H9 (cell line): ENCODE measurements at regions not wholly inside any gene's neighbourhood (a gene's known extent, or its start where the extent isn't known, plus 50 kb on each side); places are given as distances from the start of the nearest gene placed in this dataset.

Experiments
- DNase-seq: peaks from one replicate; pipeline ENCODE4 v3.0.0-alpha.2; 2017
- H2AFZ ChIP-seq: one replicate; pipeline ENCODE4 v1.6.1; 2013; ENCODE audit warnings: mild to moderate bottlenecking, low read length, control low read depth, moderate library complexity
- H2AK5ac ChIP-seq: 2 replicates; pipeline ENCODE4 v1.6.1; 2013; ENCODE audit warnings: low read length, control low read depth, mixed read lengths; ENCODE audit not compliant: insufficient read length
- H2BK120ac ChIP-seq: one replicate; pipeline ENCODE4 v1.6.1; 2013; ENCODE audit warnings: low read depth, mild to moderate bottlenecking, low read length, control low read depth, inconsistent platforms; ENCODE audit not compliant: poor library complexity, severe bottlenecking
- H2BK12ac ChIP-seq: 2 replicates; pipeline ENCODE4 v1.6.1; 2013; ENCODE audit warnings: low read length, control low read depth, mixed read lengths, low read depth; ENCODE audit not compliant: insufficient read length
- H2BK15ac ChIP-seq: 2 replicates; pipeline ENCODE4 v1.6.1; 2013; ENCODE audit warnings: low read depth, low read length, control low read depth
- H2BK20ac ChIP-seq: one replicate; pipeline ENCODE4 v1.6.1; 2013; ENCODE audit warnings: low read depth, mild to moderate bottlenecking, low read length, control low read depth, inconsistent platforms; ENCODE audit not compliant: poor library complexity, severe bottlenecking
- H2BK5ac ChIP-seq: 2 replicates; pipeline ENCODE4 v1.6.1; 2013; ENCODE audit warnings: low read length, control low read depth, mixed read lengths; ENCODE audit not compliant: insufficient read length
- H3K14ac ChIP-seq: 2 replicates; pipeline ENCODE4 v1.6.1; 2013; ENCODE audit warnings: low read length, control low read depth; ENCODE audit not compliant: insufficient read depth
- H3K18ac ChIP-seq: 2 replicates; pipeline ENCODE4 v1.6.1; 2013; ENCODE audit warnings: low read depth, mild to moderate bottlenecking, mixed read lengths, low read length, control low read depth; ENCODE audit not compliant: insufficient read length
- H3K23ac ChIP-seq: 2 replicates; pipeline ENCODE4 v1.6.1; 2013; ENCODE audit warnings: low read length, control low read depth, mixed read lengths, low read depth; ENCODE audit not compliant: insufficient read length
- H3K23me2 ChIP-seq: 2 replicates; pipeline ENCODE4 v1.6.1; 2013; ENCODE audit warnings: low read depth, mild to moderate bottlenecking, mixed read lengths, low read length, control low read depth; ENCODE audit not compliant: insufficient read length, poor library complexity, severe bottlenecking
- H3K27ac ChIP-seq: 2 replicates; pipeline ENCODE4 v1.5.1; 2013; ENCODE audit warnings: low read length, control low read depth, mixed read lengths, low read depth; ENCODE audit not compliant: insufficient read length
- H3K27me3 ChIP-seq: 2 replicates; pipeline ENCODE4 v1.6.1; 2013; ENCODE audit warnings: low read length, control low read depth, inconsistent platforms; ENCODE audit not compliant: insufficient read depth
- H3K4ac ChIP-seq: 2 replicates; pipeline ENCODE4 v1.6.1; 2013; ENCODE audit warnings: low read depth, mild to moderate bottlenecking, control low read depth, inconsistent platforms, low read length, moderate library complexity
- H3K4me1 ChIP-seq: 2 replicates; pipeline ENCODE4 v1.6.1; 2013; ENCODE audit warnings: low read length, control low read depth, inconsistent platforms; ENCODE audit not compliant: insufficient read depth
- H3K4me2 ChIP-seq: 2 replicates; pipeline ENCODE4 v1.6.1; 2013; ENCODE audit warnings: low read length, control low read depth, mixed read lengths; ENCODE audit not compliant: insufficient read length, insufficient read depth
- H3K56ac ChIP-seq: 2 replicates; pipeline ENCODE4 v1.6.1; 2013; ENCODE audit warnings: low read depth, mild to moderate bottlenecking, mixed read lengths, low read length, control low read depth; ENCODE audit not compliant: insufficient read length
- H3K79me1 ChIP-seq: 2 replicates; pipeline ENCODE4 v1.6.1; 2013; ENCODE audit warnings: low read depth, mild to moderate bottlenecking, moderate library complexity, low read length, control low read depth, inconsistent platforms; ENCODE audit not compliant: insufficient read depth, poor library complexity, severe bottlenecking
- H3K79me2 ChIP-seq: 2 replicates; pipeline ENCODE4 v1.6.1; 2013; ENCODE audit warnings: low read length, control low read depth, inconsistent platforms; ENCODE audit not compliant: insufficient read depth
- H3K9ac ChIP-seq: 2 replicates; pipeline ENCODE4 v1.6.1; 2013; ENCODE audit warnings: low read length, control low read depth, mixed read lengths; ENCODE audit not compliant: insufficient read length; ENCODE audit errors: extremely low read depth
- H3K9me3 ChIP-seq: one replicate; pipeline ENCODE4 v1.6.1; 2013; ENCODE audit warnings: low read depth, low read length, inconsistent platforms; ENCODE audit not compliant: control insufficient read depth
- H3T11ph ChIP-seq: one replicate; pipeline ENCODE4 v1.6.1; 2013; ENCODE audit warnings: mild to moderate bottlenecking, low read length, control low read depth, inconsistent platforms
- H4K20me1 ChIP-seq: one replicate; pipeline ENCODE4 v1.6.1; 2013; ENCODE audit not compliant: control insufficient read depth, insufficient read length, insufficient read depth
- H4K5ac ChIP-seq: 2 replicates; pipeline ENCODE4 v1.6.1; 2013; ENCODE audit warnings: low read depth, mild to moderate bottlenecking, mixed read lengths, low read length, control low read depth; ENCODE audit not compliant: insufficient read length
- H4K8ac ChIP-seq: replicated peaks from 2 replicates; pipeline ENCODE4 v1.6.1; 2013; ENCODE audit warnings: low read length, control low read depth, mixed read lengths, low read depth; ENCODE audit not compliant: insufficient read length
- H4K91ac ChIP-seq: 2 replicates; pipeline ENCODE4 v1.6.1; 2013; ENCODE audit warnings: low read depth, mild to moderate bottlenecking, moderate library complexity, mixed read lengths, low read length, control low read depth; ENCODE audit not compliant: insufficient read length
- H3K27ac Mint-ChIP-seq, 3 experiments: 2 replicates in 2 of 3; 3 replicates in 1 of 3; pipeline ENCODE4 v1.8.0; 2020 to 2021; ENCODE audit warnings: mixed read lengths in 3 of 3, mild to moderate bottlenecking in 1 of 3, moderate library complexity in 1 of 3
- H3K27me3 Mint-ChIP-seq: 2 replicates; pipeline ENCODE4 v1.8.0; 2021; ENCODE audit warnings: low read depth, mild to moderate bottlenecking, moderate library complexity, mixed read lengths
- H3K36me3 Mint-ChIP-seq, 3 experiments: 2 replicates in 2 of 3; 3 replicates in 1 of 3; pipeline ENCODE4 v1.8.0; 2020 to 2021; ENCODE audit warnings: low read depth in 3 of 3, mixed read lengths in 3 of 3; ENCODE audit not compliant: insufficient read depth in 1 of 3
- H3K4me1 Mint-ChIP-seq, 2 experiments: 2 replicates each; pipeline ENCODE4 v1.8.0; 2020; ENCODE audit warnings: mixed read lengths in 2 of 2
- H3K4me3 Mint-ChIP-seq, 2 experiments: 2 replicates in 1 of 2; 3 replicates in 1 of 2; pipeline ENCODE4 v1.8.0; 2020 to 2021; ENCODE audit warnings: mild to moderate bottlenecking in 2 of 2, mixed read lengths in 2 of 2, moderate library complexity in 1 of 2
- H3K9me3 Mint-ChIP-seq, 2 experiments: 2 replicates in 1 of 2; 3 replicates in 1 of 2; pipeline ENCODE4 v1.8.0; 2020; ENCODE audit warnings: mild to moderate bottlenecking in 2 of 2, mixed read lengths in 2 of 2, moderate library complexity in 1 of 2
- CTCF ChIP-seq: fragments of 200-600 bp; sonication (generic); conservative IDR thresholded peaks from 3 replicates; pipeline ENCODE4 v1.8.0; 2021; ENCODE audit warnings: antibody characterized with exemption, mild to moderate bottlenecking
- WGBS: extraction: QIAGEN DNeasy Blood & Tissue Kit; methylation state at CpG from one replicate; pipeline ENCODE4 v1.1.7; 2013; ENCODE audit warnings: missing lambda C conversion rate, low lambda C conversion rate, mixed read lengths; ENCODE audit not compliant: insufficient read length; ENCODE audit errors: extremely low coverage; 5-methylcytosine and 5-hydroxymethylcytosine counted together

- H3K56ac ChIP-seq, result no peak overlapping the region
- no peak for DNase-seq
- H2BK20ac ChIP-seq, result no peak overlapping the region
- no peak overlapping the region for H4K91ac ChIP-seq
- H3K4me2 ChIP-seq, result no peak overlapping the region
- no peaks in the 10 kb centered on the region for H4K20me1 ChIP-seq
- H4K5ac ChIP-seq, result no peak overlapping the region
- no peak overlapping the region for H3K4ac ChIP-seq
- H3K4me1 Mint-ChIP-seq, result no peaks in the 10 kb centered on the region
- no peak overlapping the region for H4K8ac ChIP-seq
- no peak overlapping the region for H3K4me3 Mint-ChIP-seq
- no peaks in the 10 kb centered on the region for H3K4me1 ChIP-seq
- no peaks in the 10 kb centered on the region for H3K79me1 ChIP-seq
- H3T11ph ChIP-seq, result no peak overlapping the region
- WGBS, result no CpG with 5 or more reads among the region's 4 CpGs
- no peak for TF ChIP-seq CTCF
- H2BK15ac ChIP-seq, result no peak overlapping the region
- no peak overlapping the region for H3K9ac ChIP-seq
- H3K18ac ChIP-seq, result no peak overlapping the region
- no peaks in the 10 kb centered on the region for H3K79me2 ChIP-seq
- no peak overlapping the region for H2BK12ac ChIP-seq
- no peak overlapping the region for H3K27ac ChIP-seq
- H3K23ac ChIP-seq, result no peak overlapping the region
- H3K27me3 ChIP-seq, result no peaks in the 10 kb centered on the region
- no peaks in the 10 kb centered on the region for H3K9me3 ChIP-seq
- no peak overlapping the region for H3K27ac Mint-ChIP-seq
- H2BK120ac ChIP-seq, result no peak overlapping the region
- H3K14ac ChIP-seq, result no peak overlapping the region
- H3K36me3 Mint-ChIP-seq, result no peaks in the 10 kb centered on the region
- no peaks in the 10 kb centered on the region; the same call in 1 of the 2 replicates for H3K27me3 Mint-ChIP-seq
- H2AK5ac ChIP-seq, result no peak overlapping the region
- no peaks in the 10 kb centered on the region for H3K9me3 Mint-ChIP-seq
- H2AFZ ChIP-seq, result no peak overlapping the region
- no peaks in the 10 kb centered on the region for H3K23me2 ChIP-seq
- H2BK5ac ChIP-seq, result no peak overlapping the region
Observed at GRCh38 chr21:38082936-38083485, 166.8 kb upstream of the KCNJ6 start.
